Liver (tissue), 8 donors: ENCODE measurements at regions not wholly inside any gene's neighbourhood (a gene's known extent, or its start where the extent isn't known, plus 50 kb on each side); places are given as distances from the start of the nearest gene placed in this dataset.

ENCODE experiments used
- DNase-seq: peaks from one replicate; pipeline ENCODE4 v3.0.0-alpha.2; 2017; ENCODE audit warnings: low spot score
- H3K27ac ChIP-seq, 2 donors: one replicate each; pipeline ENCODE4 v1.7.0; 2013; ENCODE audit warnings: inconsistent platforms in 2 of 2, low read length in 2 of 2, control low read depth in 1 of 2, low read depth in 1 of 2, mild to moderate bottlenecking in 1 of 2
- H3K27me3 ChIP-seq, 4 donors: one replicate each; pipeline versions ENCODE4 v1.6.1 to v1.7.0; 2013; ENCODE audit warnings: low read length in 3 of 4, inconsistent platforms in 1 of 4, mild to moderate bottlenecking in 1 of 4, moderate library complexity in 1 of 4; ENCODE audit not compliant: control insufficient read depth in 4 of 4, insufficient read depth in 4 of 4
- H3K36me3 ChIP-seq, 4 donors: one replicate each; pipeline versions ENCODE4 v1.6.1 to v1.7.0; 2013; ENCODE audit warnings: low read length in 3 of 4, mild to moderate bottlenecking in 3 of 4, low read depth in 1 of 4, moderate library complexity in 1 of 4; ENCODE audit not compliant: control insufficient read depth in 4 of 4, insufficient read depth in 3 of 4
- H3K4me1 ChIP-seq, 4 donors: one replicate each; pipeline versions ENCODE4 v1.6.1 to v1.7.0; 2013; ENCODE audit warnings: low read length in 3 of 4, mild to moderate bottlenecking in 3 of 4, moderate library complexity in 1 of 4; ENCODE audit not compliant: control insufficient read depth in 4 of 4, insufficient read depth in 4 of 4
- H3K4me3 ChIP-seq, 3 donors: one replicate each; pipeline versions ENCODE4 v1.6.1 to v1.7.0; 2013; ENCODE audit warnings: low read length in 3 of 3, control low read depth in 1 of 3, low read depth in 1 of 3, mild to moderate bottlenecking in 1 of 3
- H3K9ac ChIP-seq, 2 donors: one replicate each; pipeline ENCODE4 v1.7.0; 2013; ENCODE audit warnings: low read length in 2 of 2, mild to moderate bottlenecking in 2 of 2, moderate library complexity in 2 of 2, control low read depth in 1 of 2, low read depth in 1 of 2
- H3K9me3 ChIP-seq, 4 donors: one replicate each; pipeline versions ENCODE4 v1.6.1 to v1.7.0; 2013; ENCODE audit warnings: low read length in 3 of 4; ENCODE audit not compliant: control insufficient read depth in 4 of 4
- ATF3 ChIP-seq: IDR thresholded peaks from 2 replicates; pipeline ENCODE4 v1.6.1; 2016; ENCODE audit warnings: antibody characterized with exemption
- EGR1 ChIP-seq, 2 donors: IDR thresholded peaks; 2 replicates each; pipeline ENCODE4 v1.6.1; 2016 to 2018; ENCODE audit warnings: antibody characterized with exemption in 2 of 2, low read depth in 2 of 2
- FOXA1 ChIP-seq: IDR thresholded peaks from 2 replicates; pipeline ENCODE4 v1.6.1; 2016; ENCODE audit warnings: antibody characterized with exemption
- FOXA2 ChIP-seq: IDR thresholded peaks from 2 replicates; pipeline ENCODE4 v1.6.1; 2016; ENCODE audit warnings: antibody characterized with exemption
- GABPA ChIP-seq, 2 donors: IDR thresholded peaks in 1 of 2; conservative IDR thresholded peaks in 1 of 2; 2 replicates each; pipeline ENCODE4 v1.6.1; 2016; ENCODE audit warnings: antibody characterized with exemption in 2 of 2, mild to moderate bottlenecking in 1 of 2, moderate library complexity in 1 of 2
- HNF4A ChIP-seq, 2 donors: conservative IDR thresholded peaks; 2 replicates each; pipeline ENCODE4 v1.6.1; 2016; ENCODE audit warnings: antibody characterized with exemption in 2 of 2, mild to moderate bottlenecking in 2 of 2
- HNF4G ChIP-seq: IDR thresholded peaks from 2 replicates; pipeline ENCODE4 v1.6.1; 2016; ENCODE audit warnings: antibody characterized with exemption
- JUND ChIP-seq, 2 donors: IDR thresholded peaks; 2 replicates each; pipeline ENCODE4 v1.6.1; 2016; ENCODE audit warnings: antibody characterized with exemption in 2 of 2
- NR2F2 ChIP-seq: IDR thresholded peaks from 2 replicates; pipeline ENCODE4 v1.6.1; 2016; ENCODE audit warnings: antibody characterized with exemption
- RAD21 ChIP-seq, 2 donors: IDR thresholded peaks; 2 replicates each; pipeline ENCODE4 v1.6.1; 2016; ENCODE audit warnings: antibody characterized with exemption in 2 of 2, mild to moderate bottlenecking in 2 of 2
- REST ChIP-seq: IDR thresholded peaks from 2 replicates; pipeline ENCODE4 v1.6.1; 2016; ENCODE audit warnings: antibody characterized with exemption, mild to moderate bottlenecking
- RXRA ChIP-seq, 2 donors: IDR thresholded peaks; 2 replicates each; pipeline ENCODE4 v1.6.1; 2017 to 2018; ENCODE audit warnings: antibody characterized with exemption in 2 of 2, mild to moderate bottlenecking in 1 of 2
- SP1 ChIP-seq: IDR thresholded peaks from 2 replicates; pipeline ENCODE4 v1.6.1; 2018; ENCODE audit warnings: antibody characterized with exemption, mild to moderate bottlenecking
- TAF1 ChIP-seq: conservative IDR thresholded peaks from 2 replicates; pipeline ENCODE4 v1.6.1; 2016; ENCODE audit warnings: antibody characterized with exemption, mild to moderate bottlenecking
- YY1 ChIP-seq: IDR thresholded peaks from 2 replicates; pipeline ENCODE4 v1.6.1; 2016; ENCODE audit warnings: antibody characterized with exemption, mild to moderate bottlenecking
- WGBS: extraction: QIAGEN DNeasy Blood & Tissue Kit; methylation state at CpG from one replicate; pipeline ENCODE4 v1.1.7; 2013; 5-methylcytosine and 5-hydroxymethylcytosine counted together
- TF ChIP-seq, protein P1 (sequence below): fragments of 150-350 bp; IDR thresholded peaks from 2 replicates; pipeline ENCODE4 v1.5.1; 2017; ENCODE audit warnings: improper control_type of control experiment, low read depth, low read length; ENCODE audit not compliant: missing input control
- TF ChIP-seq, protein P2 (sequence below): IDR thresholded peaks from 2 replicates; pipeline ENCODE4 v1.6.1; 2016; ENCODE audit warnings: antibody characterized with exemption
- TF ChIP-seq, protein P3 (sequence below): IDR thresholded peaks from 2 replicates; pipeline ENCODE4 v1.6.1; 2016; ENCODE audit warnings: antibody characterized with exemption
- donor health status: healthy.
- donor health status: healthy.
- donor health status: healthy.
- donor health status: healthy.
- donor health status: healthy.

GRCh38 chr5:18375641-18376040 is 741.4 kb downstream of the TAF11L14 start (continued):
- no peak for TF ChIP-seq EGR1 (IDR thresholded peaks at IDR 0.05; ENCODE audit: low read depth in 2 of 2)
- no peak for TF ChIP-seq FOXA2
- no peak for TF ChIP-seq YY1
- TF ChIP-seq TAF1 = no peak
- TF ChIP-seq FOXA1 = no peak

DNA sequence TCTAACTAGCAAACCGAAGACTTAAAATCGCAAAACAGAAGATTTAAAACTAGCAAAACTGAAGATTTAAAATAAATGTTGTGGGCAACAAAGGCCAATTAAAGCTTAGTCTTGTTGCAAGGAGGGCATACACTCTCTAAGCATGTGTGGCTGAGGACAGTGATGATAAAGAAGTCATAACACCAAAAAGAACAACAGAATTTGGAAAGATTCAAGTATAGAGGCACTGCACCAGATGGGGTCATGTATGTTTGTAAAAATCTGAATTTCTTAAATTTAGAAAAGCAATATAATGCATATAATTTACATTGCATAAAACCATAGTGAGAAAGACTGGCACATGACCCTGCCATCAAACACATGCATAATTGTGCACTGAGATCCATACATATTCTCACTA is 743.8 kb downstream of the TAF11L14 start:
- 80% methylated on average over 2 of the region's 2 CpGs for WGBS
- H3K27ac ChIP-seq = no peak overlapping the region
- TF ChIP-seq HNF4A (conservative IDR thresholded peaks at IDR 0.05) (no peak), FOXA1 (no peak), REST (no peak), YY1 (no peak), RXRA (IDR thresholded peaks at IDR 0.05) (no peak), FOXA2 (no peak), EGR1 (IDR thresholded peaks at IDR 0.05; ENCODE audit: low read depth in 2 of 2) (no peak), SP1 (no peak), NR2F2 (no peak), HNF4G (no peak), RAD21 (IDR thresholded peaks at IDR 0.05) (no peak)
- TF ChIP-seq, protein P1, sequence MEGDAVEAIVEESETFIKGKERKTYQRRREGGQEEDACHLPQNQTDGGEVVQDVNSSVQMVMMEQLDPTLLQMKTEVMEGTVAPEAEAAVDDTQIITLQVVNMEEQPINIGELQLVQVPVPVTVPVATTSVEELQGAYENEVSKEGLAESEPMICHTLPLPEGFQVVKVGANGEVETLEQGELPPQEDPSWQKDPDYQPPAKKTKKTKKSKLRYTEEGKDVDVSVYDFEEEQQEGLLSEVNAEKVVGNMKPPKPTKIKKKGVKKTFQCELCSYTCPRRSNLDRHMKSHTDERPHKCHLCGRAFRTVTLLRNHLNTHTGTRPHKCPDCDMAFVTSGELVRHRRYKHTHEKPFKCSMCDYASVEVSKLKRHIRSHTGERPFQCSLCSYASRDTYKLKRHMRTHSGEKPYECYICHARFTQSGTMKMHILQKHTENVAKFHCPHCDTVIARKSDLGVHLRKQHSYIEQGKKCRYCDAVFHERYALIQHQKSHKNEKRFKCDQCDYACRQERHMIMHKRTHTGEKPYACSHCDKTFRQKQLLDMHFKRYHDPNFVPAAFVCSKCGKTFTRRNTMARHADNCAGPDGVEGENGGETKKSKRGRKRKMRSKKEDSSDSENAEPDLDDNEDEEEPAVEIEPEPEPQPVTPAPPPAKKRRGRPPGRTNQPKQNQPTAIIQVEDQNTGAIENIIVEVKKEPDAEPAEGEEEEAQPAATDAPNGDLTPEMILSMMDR = no peak
- TF ChIP-seq, protein P2, sequence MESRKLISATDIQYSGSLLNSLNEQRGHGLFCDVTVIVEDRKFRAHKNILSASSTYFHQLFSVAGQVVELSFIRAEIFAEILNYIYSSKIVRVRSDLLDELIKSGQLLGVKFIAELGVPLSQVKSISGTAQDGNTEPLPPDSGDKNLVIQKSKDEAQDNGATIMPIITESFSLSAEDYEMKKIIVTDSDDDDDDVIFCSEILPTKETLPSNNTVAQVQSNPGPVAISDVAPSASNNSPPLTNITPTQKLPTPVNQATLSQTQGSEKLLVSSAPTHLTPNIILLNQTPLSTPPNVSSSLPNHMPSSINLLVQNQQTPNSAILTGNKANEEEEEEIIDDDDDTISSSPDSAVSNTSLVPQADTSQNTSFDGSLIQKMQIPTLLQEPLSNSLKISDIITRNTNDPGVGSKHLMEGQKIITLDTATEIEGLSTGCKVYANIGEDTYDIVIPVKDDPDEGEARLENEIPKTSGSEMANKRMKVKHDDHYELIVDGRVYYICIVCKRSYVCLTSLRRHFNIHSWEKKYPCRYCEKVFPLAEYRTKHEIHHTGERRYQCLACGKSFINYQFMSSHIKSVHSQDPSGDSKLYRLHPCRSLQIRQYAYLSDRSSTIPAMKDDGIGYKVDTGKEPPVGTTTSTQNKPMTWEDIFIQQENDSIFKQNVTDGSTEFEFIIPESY = no peak
- TF ChIP-seq, protein P3, sequence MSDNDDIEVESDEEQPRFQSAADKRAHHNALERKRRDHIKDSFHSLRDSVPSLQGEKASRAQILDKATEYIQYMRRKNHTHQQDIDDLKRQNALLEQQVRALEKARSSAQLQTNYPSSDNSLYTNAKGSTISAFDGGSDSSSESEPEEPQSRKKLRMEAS = no peak

GRCh38 chr5:18379189-18379588 is 744.9 kb downstream of the TAF11L14 start:
- no peaks in the 10 kb centered on the region for H3K9me3 ChIP-seq
- TF ChIP-seq NR2F2 = no peak
- TF ChIP-seq FOXA2 = no peak
- no peak for TF ChIP-seq RXRA (IDR thresholded peaks at IDR 0.05)
- TF ChIP-seq YY1 = no peak
- TF ChIP-seq GABPA (IDR thresholded peaks at IDR 0.05 in 1 of 2, conservative IDR thresholded peaks at IDR 0.05 in 1 of 2) = no peak
- no peak for TF ChIP-seq HNF4A (conservative IDR thresholded peaks at IDR 0.05)
- TF ChIP-seq, protein P3 = no peak
- no peak for TF ChIP-seq ATF3
- TF ChIP-seq, protein P1 = no peak
- no peak for TF ChIP-seq JUND (IDR thresholded peaks at IDR 0.05)
- no peak for TF ChIP-seq EGR1 (IDR thresholded peaks at IDR 0.05; ENCODE audit: low read depth in 2 of 2)

More for the DNA sequence above, 743.8 kb downstream of the TAF11L14 start:
- Histone ChIP-seq H3K4me1 (no peaks in the 10 kb centered on the region), H3K9ac (no peak overlapping the region), H3K9me3 (no peaks in the 10 kb centered on the region), H3K27me3 (no peaks in the 10 kb centered on the region), H3K4me3 (no peak overlapping the region), H3K36me3 (no peaks in the 10 kb centered on the region)
- DNase-seq = no peak

More at GRCh38 chr5:18379189-18379588, 744.9 kb downstream of the TAF11L14 start:
- no peaks in the 10 kb centered on the region for H3K36me3 ChIP-seq
- DNase-seq = no peak
- H3K4me1 ChIP-seq = no peaks in the 10 kb centered on the region
- no peak overlapping the region for H3K9ac ChIP-seq
- no peak overlapping the region for H3K4me3 ChIP-seq
- WGBS = 28% methylated on average over 1 of the region's 1 CpG
- H3K27ac ChIP-seq = no peak overlapping the region
- no peaks in the 10 kb centered on the region for H3K27me3 ChIP-seq
